Activated naive CD8-positive, alpha-beta T cell treated with anti-CD3 and anti-CD28 coated beads, Interleukin-2, amount 10 ng/mL, durations not matched to agents 7 days and 5 days (primary cell): ENCODE measurements at regions not wholly inside any gene's neighbourhood (a gene's known extent, or its start where the extent isn't known, plus 50 kb on each side); places are given as distances from the start of the nearest gene placed in this dataset.

Source experiments
- ATAC-seq: fragments of 150-1000 bp; cut with Tn5 transposase; one replicate; pipeline ENCODE4 v1.10.0; 2021; ENCODE audit warnings: low read depth, moderate library complexity
- POLR2A ChIA-PET: fragments of 350-600 bp; sonication (Branson Sonifier 250); formaldehyde crosslinking; loops from one replicate; lab custom pipeline; 2021; ENCODE audit warnings: antibody characterized with exemption; lab: Charles Lee
- DNase-seq: peaks from one replicate; pipeline ENCODE4 v3.0.0; 2021
- H3K27ac Mint-ChIP-seq: one replicate; pipeline ENCODE4 v1.8.0; 2022; ENCODE audit warnings: mild to moderate bottlenecking, mixed read lengths
- H3K27me3 Mint-ChIP-seq: one replicate; pipeline ENCODE4 v1.8.0; 2022; ENCODE audit warnings: mild to moderate bottlenecking, moderate library complexity, mixed read lengths
- H3K36me3 Mint-ChIP-seq: one replicate; pipeline ENCODE4 v1.8.0; 2021; ENCODE audit warnings: mild to moderate bottlenecking, mixed read lengths
- H3K4me1 Mint-ChIP-seq: one replicate; pipeline ENCODE4 v1.8.0; 2021; ENCODE audit warnings: mixed read lengths
- H3K4me3 Mint-ChIP-seq: one replicate; pipeline ENCODE4 v1.8.0; 2022; ENCODE audit warnings: mild to moderate bottlenecking, moderate library complexity, mixed read lengths
- H3K9me3 Mint-ChIP-seq: one replicate; pipeline ENCODE4 v1.8.0; 2021; ENCODE audit warnings: mixed read lengths

DNA sequence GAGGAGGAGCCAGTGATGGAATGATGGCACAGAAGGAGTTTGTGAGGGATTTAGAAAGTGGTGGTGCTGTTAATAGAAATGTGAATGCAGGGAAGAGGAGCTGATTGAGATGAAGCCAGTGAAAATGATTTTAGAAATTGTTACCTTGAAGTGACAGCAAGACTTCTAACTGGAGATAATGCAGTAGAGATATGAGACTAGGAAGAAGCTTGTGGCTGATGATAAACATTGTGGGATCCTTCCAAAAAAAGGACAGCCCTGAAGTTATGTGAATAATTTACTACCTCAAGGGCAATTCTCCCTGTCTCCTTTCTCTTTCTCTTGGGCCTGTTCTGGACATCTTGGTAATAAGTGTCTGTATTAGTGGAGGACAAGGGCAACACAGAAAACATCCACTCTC, 138.6 kb downstream of the LSMEM1 start:
- no peaks in the 10 kb centered on the region for H3K4me1 Mint-ChIP-seq
- H3K4me3 Mint-ChIP-seq = no peak overlapping the region
- H3K27me3 Mint-ChIP-seq = no peaks in the 10 kb centered on the region
- DNase-seq (no peak), ATAC-seq (no peak)
- no peaks in the 10 kb centered on the region for H3K36me3 Mint-ChIP-seq
- no peak overlapping the region for H3K27ac Mint-ChIP-seq
- POLR2A ChIA-PET = no interaction called here
- H3K9me3 Mint-ChIP-seq = peaks cover 8% of the 10 kb centered on the region

DNA sequence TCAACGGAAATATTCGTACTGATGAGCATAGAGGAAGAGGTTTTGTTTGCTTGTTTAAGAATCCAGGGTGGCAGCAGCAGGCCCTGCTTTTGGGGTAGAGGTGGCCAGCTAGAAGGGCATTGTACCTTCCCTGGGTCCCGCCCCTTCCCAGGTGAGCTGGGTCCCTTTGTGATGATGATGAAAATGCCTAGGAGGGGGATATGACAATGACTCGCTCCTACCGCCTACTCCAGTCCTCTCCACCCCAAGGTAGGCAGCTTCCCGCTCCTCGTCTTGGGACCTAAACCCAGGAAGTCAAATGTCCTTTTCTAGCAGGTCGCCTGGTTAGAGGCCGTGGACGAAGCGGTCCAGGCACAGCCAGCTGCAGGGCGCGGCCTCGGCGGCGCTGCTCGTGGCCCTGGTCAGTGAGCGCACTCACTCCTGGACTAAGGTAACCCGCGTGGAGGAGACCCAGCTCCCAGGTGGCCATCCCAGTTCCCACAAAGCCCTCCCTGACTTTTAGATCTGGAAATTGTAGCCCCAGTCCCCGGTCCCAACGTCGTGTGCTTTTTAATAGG, 141.4 kb downstream of the LSMEM1 start:
- no peak for ATAC-seq
- H3K36me3 Mint-ChIP-seq = no peaks in the 10 kb centered on the region
- peaks cover 8% of the 10 kb centered on the region for H3K9me3 Mint-ChIP-seq
- POLR2A ChIA-PET = no interaction called here
- DNase-seq = no peak
- no peaks in the 10 kb centered on the region for H3K27me3 Mint-ChIP-seq
- no peak overlapping the region for H3K27ac Mint-ChIP-seq
- no peak overlapping the region for H3K4me3 Mint-ChIP-seq
- H3K4me1 Mint-ChIP-seq = no peaks in the 10 kb centered on the region

DNA sequence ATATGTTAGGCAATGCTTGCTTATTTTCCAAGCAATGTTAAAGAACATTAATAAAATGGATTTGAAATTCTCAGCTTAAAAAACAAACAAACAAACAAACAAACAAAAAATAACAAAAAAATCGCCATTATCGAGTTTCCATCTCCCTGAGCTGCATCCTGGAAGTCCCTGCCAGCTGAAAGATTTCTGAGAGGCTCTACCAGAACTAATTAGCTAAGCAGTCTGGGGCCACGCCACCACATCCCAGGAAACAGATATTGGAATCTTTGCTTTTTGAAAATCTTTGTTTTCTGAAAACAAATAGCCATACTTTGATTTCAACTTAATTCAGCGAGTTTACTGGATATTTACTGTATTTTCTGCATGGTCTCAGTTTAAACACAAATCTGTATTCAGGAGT, 143.6 kb downstream of the LSMEM1 start:
- no peak overlapping the region for H3K4me3 Mint-ChIP-seq
- ATAC-seq (no peak), DNase-seq (no peak)
- POLR2A ChIA-PET = no interaction called here
- H3K4me1 Mint-ChIP-seq = no peaks in the 10 kb centered on the region
- H3K36me3 Mint-ChIP-seq = no peaks in the 10 kb centered on the region
- peaks cover 6% of the 10 kb centered on the region for H3K9me3 Mint-ChIP-seq
- no peaks in the 10 kb centered on the region for H3K27me3 Mint-ChIP-seq
- H3K27ac Mint-ChIP-seq = no peak overlapping the region

DNA sequence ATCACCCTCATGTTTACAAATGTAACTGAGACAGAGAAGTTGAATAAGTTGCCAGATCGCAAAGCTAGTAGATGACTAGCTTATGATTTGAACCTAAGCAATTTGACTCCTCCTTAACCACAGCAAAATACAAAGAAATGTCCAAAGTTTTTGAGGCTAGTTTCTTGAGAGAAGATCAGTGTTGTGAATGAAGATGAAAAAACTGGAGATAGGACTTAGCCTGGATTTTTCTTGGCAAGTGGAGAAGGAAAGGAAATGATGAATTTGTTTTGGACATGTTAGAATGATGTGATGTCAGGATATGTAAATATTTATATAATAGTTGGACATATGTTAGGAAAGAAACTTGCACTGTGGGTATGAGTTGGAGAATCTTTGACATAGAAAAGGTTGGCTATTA, 149.8 kb downstream of the LSMEM1 start:
- H3K27ac Mint-ChIP-seq = no peak overlapping the region
- H3K9me3 Mint-ChIP-seq = peaks cover 6% of the 10 kb centered on the region
- no peaks in the 10 kb centered on the region for H3K27me3 Mint-ChIP-seq
- no peaks in the 10 kb centered on the region for H3K36me3 Mint-ChIP-seq
- no peaks in the 10 kb centered on the region for H3K4me1 Mint-ChIP-seq
- no peak overlapping the region for H3K4me3 Mint-ChIP-seq
- POLR2A ChIA-PET = no interaction called here
- ATAC-seq (no peak), DNase-seq (no peak)

DNA sequence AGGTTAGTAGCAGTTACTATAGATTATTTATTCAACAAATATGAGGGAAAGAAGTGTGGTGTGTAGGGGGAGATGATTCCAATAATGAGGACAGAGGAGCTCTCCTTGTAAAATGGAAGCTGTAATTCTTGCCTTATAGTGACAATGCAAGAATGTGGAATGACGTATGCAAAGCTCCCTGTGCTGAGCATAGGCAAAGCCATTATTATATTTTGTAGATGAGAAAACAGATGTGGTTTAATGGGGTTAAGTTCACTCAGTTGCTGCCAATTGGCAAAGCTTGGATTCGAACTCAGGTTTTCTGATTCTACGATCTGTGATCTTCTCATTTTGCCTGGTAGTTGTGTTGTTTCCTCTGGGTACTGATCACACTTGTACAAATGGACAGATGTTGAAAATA, 153.3 kb downstream of the LSMEM1 start:
- Mint-ChIP-seq H3K4me3 (no peak overlapping the region), H3K4me1 (no peaks in the 10 kb centered on the region), H3K36me3 (no peaks in the 10 kb centered on the region), H3K27me3 (peaks cover 2% of the 10 kb centered on the region), H3K9me3 (no peaks in the 10 kb centered on the region), H3K27ac (no peak overlapping the region)
- ATAC-seq = no peak
- POLR2A ChIA-PET = no interaction called here
- DNase-seq = no peak

DNA sequence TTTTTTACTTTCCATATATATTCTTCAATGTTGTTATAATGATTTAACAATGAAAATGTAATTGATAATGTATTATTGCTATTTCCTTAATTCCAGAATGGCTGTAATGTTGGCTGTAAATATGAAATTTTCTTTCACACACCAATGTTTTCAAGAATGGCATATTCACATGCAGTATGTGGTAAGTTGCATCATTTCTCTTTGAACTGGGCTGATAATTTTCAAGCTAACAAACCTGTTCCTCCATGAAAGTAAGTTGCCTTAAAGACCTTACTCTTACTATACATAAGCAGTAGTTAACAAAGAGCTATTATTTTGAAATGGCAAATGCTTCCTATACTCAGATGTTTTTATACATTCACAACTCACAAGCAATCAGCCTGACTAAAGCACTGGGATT, 154.5 kb downstream of the TMEM168 start:
- Mint-ChIP-seq H3K36me3 (no peaks in the 10 kb centered on the region), H3K4me1 (no peaks in the 10 kb centered on the region), H3K4me3 (no peak overlapping the region), H3K27ac (no peak overlapping the region), H3K9me3 (no peaks in the 10 kb centered on the region), H3K27me3 (peaks cover 2% of the 10 kb centered on the region)
- ATAC-seq (no peak), DNase-seq (no peak)
- POLR2A ChIA-PET = no interaction called here

DNA sequence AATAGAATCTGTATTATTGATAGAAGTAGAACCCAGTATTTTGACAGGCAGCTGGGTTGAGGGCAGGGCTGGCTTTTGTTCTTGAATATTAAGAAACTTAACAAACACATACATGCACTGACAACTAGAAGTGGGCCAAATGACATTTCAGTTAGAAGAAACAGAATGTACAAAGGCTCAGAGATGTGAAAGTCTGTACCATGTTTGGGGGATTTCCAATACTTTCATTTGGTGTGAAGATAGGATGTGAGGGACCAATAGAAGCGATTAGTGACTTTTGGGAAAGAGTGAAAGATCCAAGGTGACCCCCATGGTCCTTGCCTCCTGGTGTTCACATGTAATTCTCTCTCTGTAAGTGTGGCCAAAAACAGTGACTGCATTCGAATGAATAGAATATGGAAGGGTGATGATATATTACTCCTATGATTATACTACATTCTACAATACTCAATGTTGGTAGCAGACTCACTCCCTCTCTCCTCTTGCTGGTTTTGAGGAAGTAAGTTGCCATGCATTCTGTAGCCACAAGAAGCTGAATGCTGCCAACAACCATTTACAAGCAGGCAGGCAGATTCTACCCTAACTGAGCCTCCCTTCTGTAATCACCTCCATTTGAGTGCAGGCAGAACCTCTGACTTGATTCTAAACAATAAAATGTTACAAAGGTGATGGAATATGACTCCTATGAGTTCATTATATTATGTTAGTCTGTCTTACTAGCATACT, 151.4 kb downstream of the TMEM168 start:
- Mint-ChIP-seq H3K4me1 (no peaks in the 10 kb centered on the region), H3K9me3 (no peaks in the 10 kb centered on the region), H3K36me3 (no peaks in the 10 kb centered on the region), H3K27me3 (peaks cover 2% of the 10 kb centered on the region), H3K27ac (no peak overlapping the region), H3K4me3 (no peak overlapping the region)
- POLR2A ChIA-PET = no interaction called here
- ATAC-seq (no peak), DNase-seq (no peak)

DNA sequence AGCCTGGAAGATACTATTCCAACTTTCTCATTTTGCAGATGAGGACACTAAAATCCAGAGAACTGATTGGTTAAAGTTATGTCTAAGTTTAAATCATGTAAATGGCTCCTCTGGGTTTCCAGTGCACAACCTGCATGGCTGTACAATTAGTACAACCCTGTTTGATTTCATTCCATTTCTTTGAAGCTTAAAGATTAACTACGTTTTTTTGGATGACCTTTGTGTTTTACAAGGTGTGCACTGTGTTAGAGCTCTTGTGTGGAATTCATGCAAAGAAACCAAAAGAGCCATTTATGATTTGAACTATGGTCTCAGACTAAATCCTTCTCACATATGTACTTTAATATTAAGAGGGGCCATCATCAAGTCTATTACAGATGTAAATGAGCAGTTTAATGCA, 149.5 kb downstream of the TMEM168 start:
- ATAC-seq (no peak), DNase-seq (no peak)
- Mint-ChIP-seq H3K36me3 (no peaks in the 10 kb centered on the region), H3K27ac (no peak overlapping the region), H3K27me3 (peaks cover 2% of the 10 kb centered on the region), H3K9me3 (no peaks in the 10 kb centered on the region), H3K4me3 (no peak overlapping the region), H3K4me1 (no peaks in the 10 kb centered on the region)
- POLR2A ChIA-PET = no interaction called here

DNA sequence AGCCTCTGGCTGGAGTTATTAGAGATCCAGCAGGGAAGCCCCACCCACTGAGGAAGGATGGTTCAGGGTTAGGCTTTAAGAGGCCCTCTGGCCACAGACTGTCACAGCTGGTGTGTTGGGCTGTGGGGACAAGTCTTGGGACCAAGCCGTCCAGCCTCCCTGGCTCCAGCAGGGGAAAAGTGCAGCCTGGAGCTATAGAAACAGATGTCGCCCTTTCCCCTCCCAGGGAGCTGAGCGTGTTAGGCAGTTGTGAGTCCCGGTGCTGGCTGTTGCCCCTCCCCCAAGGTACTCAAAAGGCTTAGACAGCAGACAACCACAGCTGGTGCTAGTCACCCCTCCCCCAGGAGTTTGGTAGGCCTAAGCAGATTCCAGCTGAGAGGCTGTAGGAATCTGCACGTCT, 143.4 kb downstream of the TMEM168 start:
- no peak for ATAC-seq
- Mint-ChIP-seq H3K9me3 (peaks cover 3% of the 10 kb centered on the region), H3K27ac (no peak overlapping the region), H3K27me3 (no peaks in the 10 kb centered on the region), H3K36me3 (no peaks in the 10 kb centered on the region), H3K4me1 (no peaks in the 10 kb centered on the region), H3K4me3 (no peak overlapping the region)
- POLR2A ChIA-PET = no interaction called here
- no peak for DNase-seq

DNA sequence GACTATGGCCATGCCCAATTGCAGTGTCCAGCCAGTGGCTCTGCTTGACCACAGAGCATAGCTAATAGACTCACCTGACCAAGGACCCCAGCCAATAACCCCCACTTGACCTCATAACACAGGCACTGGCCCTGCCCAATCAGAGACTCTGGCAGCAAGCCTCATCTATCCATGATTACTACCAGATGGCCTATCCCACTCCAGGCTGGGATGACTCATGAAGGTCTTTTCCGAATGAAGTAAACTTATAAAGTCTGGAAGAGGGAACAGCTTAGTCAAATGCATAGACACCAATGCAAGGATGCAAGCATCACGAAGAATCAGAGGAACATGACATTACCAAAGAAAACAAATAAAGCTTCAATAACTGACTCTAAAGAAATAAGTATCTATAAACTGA, 141.4 kb downstream of the TMEM168 start:
- peaks cover 3% of the 10 kb centered on the region for H3K9me3 Mint-ChIP-seq
- POLR2A ChIA-PET = no interaction called here
- no peak overlapping the region for H3K4me3 Mint-ChIP-seq
- H3K27me3 Mint-ChIP-seq = no peaks in the 10 kb centered on the region
- H3K36me3 Mint-ChIP-seq = no peaks in the 10 kb centered on the region
- no peak for ATAC-seq
- no peaks in the 10 kb centered on the region for H3K4me1 Mint-ChIP-seq
- no peak overlapping the region for H3K27ac Mint-ChIP-seq
- DNase-seq = no peak

DNA sequence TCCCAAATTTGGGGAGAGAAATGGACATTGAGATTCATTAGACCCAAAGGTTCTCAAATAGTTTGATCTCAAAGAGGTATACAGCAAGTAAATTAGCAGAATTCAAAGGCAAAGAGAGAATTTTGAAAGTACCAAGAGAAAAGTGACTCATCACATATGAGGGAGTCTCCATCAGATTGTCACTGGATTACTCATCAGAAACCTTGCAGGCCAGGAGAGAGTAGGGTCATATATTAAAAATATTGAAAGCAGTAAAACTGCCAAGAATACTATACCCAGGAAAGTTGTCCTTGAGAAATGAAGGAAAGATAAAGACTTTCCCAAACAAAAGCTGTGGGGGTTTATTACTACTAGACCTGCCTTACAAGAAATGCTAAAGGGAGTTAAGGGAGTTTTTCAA, 140.6 kb downstream of the TMEM168 start:
- Mint-ChIP-seq H3K27ac (no peak overlapping the region), H3K27me3 (no peaks in the 10 kb centered on the region), H3K9me3 (peaks cover 3% of the 10 kb centered on the region), H3K4me3 (no peak overlapping the region), H3K36me3 (no peaks in the 10 kb centered on the region), H3K4me1 (no peaks in the 10 kb centered on the region)
- DNase-seq (no peak), ATAC-seq (no peak)
- POLR2A ChIA-PET = no interaction called here

DNA sequence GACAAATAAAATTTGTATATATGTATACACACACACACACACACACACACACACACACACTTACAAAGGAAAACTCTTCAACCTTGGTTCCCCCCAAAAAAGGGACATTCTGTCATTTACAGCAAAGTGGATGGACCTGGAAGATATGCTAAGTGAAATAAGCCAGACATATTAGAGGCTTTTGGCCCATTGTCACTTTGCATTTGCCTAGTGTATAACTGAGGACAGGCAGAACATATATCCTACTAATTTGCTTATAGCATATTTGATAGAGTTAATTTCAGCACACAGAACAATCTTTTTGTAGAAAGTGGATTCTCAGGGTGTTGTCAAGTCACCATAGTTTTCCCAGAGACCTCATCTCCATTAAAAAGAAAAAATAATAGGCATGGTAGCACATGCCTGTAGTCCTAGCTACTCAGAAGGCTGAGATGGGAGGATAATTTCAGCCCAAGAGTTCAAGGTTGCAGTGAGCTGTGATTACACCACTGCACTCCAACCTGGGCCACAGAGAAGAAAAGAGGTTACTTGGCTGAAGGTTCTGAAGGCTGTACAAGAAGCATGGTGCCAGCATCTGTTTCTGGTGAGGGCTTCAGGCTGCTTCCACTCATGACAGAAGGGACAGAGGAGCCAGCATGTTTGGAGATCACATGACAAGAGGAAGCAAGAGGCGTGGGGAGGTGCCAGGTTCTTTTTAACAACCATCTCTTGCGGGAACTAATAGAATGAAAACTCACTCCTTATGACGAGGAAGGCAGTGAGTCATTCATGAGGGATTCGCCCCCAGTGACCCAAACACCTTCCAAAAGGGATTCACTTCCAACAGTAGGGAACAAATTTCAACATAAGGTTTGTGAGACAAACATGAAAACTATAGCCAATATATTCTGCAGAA, 135.6 kb downstream of the TMEM168 start:
- H3K4me3 Mint-ChIP-seq = no peak overlapping the region
- H3K36me3 Mint-ChIP-seq = no peaks in the 10 kb centered on the region
- H3K27ac Mint-ChIP-seq = no peak overlapping the region
- H3K4me1 Mint-ChIP-seq = no peaks in the 10 kb centered on the region
- peaks cover 2% of the 10 kb centered on the region for H3K27me3 Mint-ChIP-seq
- no peak for DNase-seq
- peaks cover 1% of the 10 kb centered on the region for H3K9me3 Mint-ChIP-seq
- no peak for ATAC-seq
- POLR2A ChIA-PET = no interaction called here

DNA sequence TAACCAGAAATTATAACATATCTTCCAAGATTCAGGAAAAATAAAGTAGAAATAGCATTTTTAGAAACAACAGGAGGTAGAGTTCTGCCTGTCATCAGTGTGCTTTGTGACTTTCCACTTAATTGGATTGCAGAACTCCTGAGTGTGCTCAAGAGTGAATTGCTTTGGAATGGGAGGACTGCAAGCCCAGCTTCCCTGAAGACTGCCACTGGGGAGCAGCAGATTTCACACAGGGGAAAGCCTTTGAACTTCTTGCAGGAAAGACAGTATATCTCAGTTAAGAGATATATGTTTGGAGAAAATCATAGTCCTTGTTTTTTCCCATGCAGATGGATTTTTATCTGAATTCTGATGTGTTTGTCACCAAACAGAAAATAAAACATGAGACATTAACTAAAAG, 124.5 kb downstream of the TMEM168 start:
- no peaks in the 10 kb centered on the region for H3K4me1 Mint-ChIP-seq
- H3K36me3 Mint-ChIP-seq = no peaks in the 10 kb centered on the region
- no peak for DNase-seq
- H3K27ac Mint-ChIP-seq = no peak overlapping the region
- no peaks in the 10 kb centered on the region for H3K9me3 Mint-ChIP-seq
- no peak overlapping the region for H3K4me3 Mint-ChIP-seq
- POLR2A ChIA-PET = no interaction called here
- ATAC-seq = no peak
- peaks cover 1% of the 10 kb centered on the region for H3K27me3 Mint-ChIP-seq

DNA sequence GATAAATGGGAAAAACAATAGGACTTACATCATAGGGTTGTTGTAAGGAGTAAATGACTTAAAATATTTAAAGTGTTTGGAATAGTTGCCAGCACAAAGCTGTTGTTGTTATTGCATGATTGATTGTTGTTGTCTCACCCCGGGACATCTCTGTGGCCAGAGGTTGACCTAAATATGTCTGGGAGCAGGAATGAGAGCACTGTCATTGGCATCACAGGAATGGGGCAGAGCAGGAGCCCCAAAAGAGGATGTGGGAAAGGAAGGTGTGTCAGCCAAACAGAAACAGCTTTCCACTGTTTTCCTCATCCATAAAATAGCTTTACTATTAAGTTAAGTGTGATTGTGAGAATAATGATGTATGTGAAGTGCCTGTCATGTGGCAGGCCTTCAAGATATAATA, 121.6 kb downstream of the TMEM168 start:
- H3K9me3 Mint-ChIP-seq = no peaks in the 10 kb centered on the region
- ATAC-seq = no peak
- H3K27ac Mint-ChIP-seq = no peak overlapping the region
- POLR2A ChIA-PET = no interaction called here
- H3K27me3 Mint-ChIP-seq = peaks cover 1% of the 10 kb centered on the region
- no peaks in the 10 kb centered on the region for H3K4me1 Mint-ChIP-seq
- DNase-seq = no peak
- no peaks in the 10 kb centered on the region for H3K36me3 Mint-ChIP-seq
- no peak overlapping the region for H3K4me3 Mint-ChIP-seq
